ENCODE measurements at regions not wholly inside any gene's neighbourhood (a gene's known extent, or its start where the extent isn't known, plus 50 kb on each side); places are given as distances from the start of the nearest gene placed in this dataset.
"Not testable (repeated sequence)": the region's sequence is repeated elsewhere in the genome, so short reads cannot be mapped to it uniquely, and the experiment has no call there.

DNA sequence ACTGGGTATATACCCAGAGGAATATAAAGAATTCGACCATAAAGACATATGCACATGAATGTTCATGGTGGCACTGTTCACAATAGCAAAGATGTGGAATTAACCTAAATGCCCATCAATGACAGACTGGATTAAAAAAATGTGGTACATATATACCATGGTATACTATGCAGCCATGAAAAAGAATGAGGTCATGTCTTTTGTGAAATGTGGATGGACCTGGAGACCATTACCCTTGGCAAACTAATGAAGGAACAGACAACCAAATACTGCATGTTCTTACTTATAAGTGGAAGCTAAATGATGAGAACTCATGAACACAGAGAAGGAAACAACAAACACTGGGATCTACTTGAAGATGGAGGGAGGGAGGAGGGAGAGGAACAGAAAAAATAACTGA is 186.7 kb upstream of the SSTR4 start:
- no peak for DNase-seq (ENCODE audit: low read depth)

DNA sequence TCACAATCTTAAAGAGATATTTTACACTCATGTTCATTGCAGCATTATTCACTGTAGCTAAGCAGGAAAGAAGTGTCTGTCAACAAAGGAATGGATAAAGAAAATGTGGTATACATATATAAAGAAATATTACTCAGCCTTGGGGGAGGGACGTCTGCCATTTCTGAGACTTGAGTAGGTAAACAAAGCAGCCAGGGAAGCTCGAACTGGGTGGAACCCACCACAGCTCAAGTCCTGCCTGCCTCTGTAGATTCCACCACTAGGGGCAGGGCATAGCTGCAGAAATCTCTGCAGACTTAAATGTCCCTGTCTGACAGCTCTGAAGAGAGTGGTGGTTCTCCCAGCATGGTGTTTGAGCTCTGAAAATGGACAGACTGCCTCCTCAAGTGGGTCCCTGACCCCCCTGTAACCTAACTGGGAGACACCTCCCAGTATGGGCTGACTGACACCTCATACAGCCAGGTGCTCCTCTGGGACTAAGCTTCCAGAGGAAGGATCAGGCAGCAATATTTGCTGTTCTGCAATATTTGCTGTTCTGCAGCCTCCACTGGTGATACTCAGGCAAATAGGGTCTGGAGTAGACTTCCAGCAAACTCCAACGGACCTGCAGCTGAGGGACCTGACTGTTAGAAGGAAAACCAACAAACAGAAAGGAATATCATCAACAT is 183.3 kb upstream of the SSTR4 start:
- not testable (repeated sequence) for DNase-seq (ENCODE audit: low read depth)

DNA sequence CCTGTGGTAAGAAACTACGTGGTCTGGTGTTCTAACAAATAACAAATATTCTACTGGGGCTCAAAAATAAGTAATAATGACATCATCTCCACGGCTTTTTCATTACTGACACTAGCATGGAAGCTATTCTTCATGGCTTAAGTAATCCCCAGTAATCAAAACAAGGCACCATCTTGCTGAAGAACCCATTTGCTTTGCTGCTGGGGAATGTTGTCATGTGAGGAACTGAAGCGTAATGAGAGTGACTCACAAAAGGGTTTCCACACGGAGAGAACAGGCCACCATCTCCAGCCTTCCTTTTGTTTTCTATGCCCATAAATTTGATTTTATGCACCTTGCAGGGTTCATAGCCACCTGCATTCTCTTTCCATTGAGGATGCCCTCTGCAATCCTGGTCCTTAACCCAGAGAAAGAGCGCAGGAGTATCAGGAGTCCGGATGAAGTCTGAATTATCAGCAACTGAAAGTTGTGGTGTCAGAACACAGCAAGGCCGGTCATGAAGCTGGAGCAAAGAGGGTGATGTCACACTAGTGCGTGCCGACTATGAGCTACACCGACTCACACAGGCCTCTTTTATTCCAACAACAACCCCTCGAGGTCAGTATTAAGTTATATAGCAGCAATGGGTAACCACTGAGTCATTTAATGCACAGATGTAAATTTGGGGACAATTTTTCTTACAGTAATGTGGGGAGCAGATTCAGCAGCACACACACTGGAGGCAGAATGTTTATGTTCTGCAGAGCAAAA is 173.7 kb upstream of the SSTR4 start:
- no peak for DNase-seq (ENCODE audit: low read depth)

DNA sequence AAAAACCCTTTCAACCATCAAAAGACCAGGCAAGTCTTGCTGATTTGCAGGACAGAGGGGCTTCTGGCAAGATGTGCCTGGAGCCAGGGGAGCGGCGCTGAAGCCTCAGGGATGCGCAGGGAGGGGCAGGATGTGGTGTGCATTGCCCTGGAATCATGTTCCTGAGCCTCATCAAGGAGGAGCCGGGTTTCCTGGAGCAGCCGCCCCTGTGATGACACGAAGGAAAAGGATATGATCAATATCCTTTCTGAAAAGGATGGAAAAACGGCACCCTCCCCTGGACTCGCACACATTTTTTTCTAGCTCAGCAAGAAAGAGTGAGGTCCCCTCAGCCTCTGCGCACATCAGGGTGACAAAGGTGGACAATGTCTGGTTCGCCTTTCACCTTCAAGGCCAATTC is 173.1 kb upstream of the SSTR4 start:
- no peak for DNase-seq (ENCODE audit: low read depth)

DNA sequence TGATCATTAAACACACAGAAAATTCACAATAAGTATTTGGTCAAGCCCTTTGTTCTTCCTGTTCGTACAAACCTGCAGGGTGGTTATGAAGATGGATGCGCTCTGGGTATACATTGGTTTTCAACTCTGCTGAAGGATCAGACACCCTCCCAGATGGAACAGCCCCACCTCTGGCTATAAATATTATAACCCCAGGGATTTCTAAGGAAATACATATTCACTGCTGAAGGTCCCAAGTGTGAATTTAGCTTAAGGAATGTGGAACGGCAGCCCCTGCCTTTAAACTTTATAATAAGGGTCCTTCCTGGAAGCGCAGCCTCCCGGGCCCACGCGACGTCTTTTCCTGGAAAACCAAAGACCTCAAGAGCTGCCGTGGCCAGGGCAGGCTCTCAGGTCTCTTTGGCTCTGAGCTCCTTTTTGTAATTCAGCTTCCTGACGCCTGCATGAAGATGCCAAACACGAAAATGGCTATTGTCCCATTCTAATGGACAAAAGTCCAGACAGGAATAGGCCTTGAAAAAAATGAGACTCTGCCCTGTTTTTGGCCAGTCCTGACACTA is 172.4 kb upstream of the SSTR4 start:
- no peak for DNase-seq (ENCODE audit: low read depth)

DNA sequence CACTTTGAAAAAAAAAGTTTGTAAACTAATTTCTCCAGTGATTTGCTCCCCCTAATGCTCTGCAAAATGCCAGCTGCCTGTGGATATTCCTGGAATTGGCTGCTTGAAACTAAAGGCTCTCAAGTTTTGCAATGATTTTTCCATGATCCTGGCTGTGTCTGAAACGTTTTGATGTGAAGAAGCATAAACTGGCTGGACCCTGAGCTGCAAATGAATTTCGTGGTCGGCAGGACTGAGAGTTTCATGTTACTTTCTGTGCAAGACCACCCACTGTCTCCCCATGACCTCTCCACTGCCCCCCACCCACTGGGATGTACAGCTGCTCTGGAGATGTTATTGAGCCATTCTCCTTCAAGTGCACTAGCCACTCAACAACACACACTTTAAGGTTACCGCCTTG is 171.3 kb upstream of the SSTR4 start:
- DNase-seq (ENCODE audit: low read depth): no peak

DNA sequence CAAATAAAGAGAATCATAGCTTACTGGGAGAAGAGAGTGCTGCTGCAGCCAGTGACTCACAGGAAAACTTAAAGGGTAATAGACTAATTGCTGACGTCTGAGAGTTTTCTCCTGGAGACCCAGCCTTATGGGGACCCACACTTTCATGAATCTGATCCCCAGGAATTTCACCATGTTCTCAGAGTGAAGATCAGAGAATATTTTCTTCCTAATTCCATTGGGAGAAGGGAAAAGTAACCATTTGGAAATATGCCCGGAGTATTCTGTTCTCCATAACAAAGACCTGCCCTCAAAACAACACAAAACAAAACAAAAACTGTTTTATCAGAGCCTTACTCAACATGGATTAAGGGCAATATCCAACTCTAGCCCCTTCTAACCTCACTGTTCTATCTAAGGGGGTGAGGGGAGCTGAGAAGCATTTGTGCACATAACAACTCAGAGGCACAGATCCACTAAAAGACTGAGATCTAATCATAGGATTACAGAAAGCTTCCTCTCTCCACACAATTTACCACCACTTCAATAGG is 168.2 kb upstream of the SSTR4 start:
- DNase-seq (ENCODE audit: low read depth): no peak

DNA sequence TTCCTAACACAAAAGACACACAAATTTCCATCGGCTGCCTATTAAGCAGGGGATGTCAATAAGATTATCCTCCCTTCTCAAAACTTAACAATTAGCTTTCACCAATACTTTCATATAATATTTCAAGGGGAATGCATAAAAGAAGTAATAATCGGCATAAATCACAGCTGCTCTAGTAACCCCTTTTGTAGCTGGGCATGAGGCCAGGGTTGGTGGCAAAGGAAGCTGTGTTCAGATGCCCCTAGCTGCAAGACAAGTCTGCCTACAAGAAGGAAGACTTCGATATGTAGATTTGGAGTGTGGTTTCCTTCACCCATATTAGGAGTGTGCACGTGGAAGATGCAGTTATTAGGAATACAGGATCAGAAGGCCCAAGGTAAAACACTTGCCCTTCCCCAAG is 156.9 kb upstream of the SSTR4 start:
- no peak for DNase-seq (ENCODE audit: low read depth)

DNA sequence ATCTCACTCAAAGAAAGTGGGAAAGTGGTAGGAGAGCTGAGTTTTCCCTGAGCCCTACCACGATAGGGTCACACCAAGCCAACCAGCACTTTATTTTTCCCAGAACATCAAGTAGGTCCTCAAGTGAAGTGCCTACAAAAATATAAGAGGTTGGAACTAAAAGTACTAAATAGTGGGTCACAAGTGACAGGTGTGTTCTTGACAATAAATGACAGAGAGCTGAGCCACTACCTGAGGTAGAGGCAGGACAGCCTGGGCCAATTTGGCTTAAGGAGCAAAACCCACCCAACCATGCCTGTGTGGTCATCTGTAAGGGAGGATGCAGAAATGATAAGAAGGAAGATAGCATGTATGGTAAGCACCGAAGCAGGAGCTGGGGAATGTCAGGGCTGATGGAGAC is 154.8 kb upstream of the SSTR4 start:
- no peak for DNase-seq (ENCODE audit: low read depth)

DNA sequence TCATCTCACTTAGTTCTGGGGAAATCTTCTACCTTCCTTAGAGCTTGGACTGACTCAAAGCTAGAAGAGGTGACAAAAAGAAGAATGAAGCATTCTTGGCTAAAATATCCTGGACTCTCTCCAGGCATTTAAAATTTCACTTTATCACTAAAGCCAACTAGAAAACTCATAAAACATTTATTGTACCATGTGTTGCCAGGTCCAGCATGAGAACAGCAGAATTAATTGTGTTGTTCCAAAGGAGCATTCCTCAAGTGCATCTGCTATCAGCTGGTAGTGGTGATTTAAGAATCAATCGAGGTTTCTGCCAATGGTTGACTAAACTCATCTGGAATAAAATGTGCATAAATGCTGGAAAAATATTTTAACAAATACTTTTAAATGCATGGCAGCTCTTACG is 147.3 kb upstream of the SSTR4 start:
- no peak for DNase-seq (ENCODE audit: low read depth)

DNA sequence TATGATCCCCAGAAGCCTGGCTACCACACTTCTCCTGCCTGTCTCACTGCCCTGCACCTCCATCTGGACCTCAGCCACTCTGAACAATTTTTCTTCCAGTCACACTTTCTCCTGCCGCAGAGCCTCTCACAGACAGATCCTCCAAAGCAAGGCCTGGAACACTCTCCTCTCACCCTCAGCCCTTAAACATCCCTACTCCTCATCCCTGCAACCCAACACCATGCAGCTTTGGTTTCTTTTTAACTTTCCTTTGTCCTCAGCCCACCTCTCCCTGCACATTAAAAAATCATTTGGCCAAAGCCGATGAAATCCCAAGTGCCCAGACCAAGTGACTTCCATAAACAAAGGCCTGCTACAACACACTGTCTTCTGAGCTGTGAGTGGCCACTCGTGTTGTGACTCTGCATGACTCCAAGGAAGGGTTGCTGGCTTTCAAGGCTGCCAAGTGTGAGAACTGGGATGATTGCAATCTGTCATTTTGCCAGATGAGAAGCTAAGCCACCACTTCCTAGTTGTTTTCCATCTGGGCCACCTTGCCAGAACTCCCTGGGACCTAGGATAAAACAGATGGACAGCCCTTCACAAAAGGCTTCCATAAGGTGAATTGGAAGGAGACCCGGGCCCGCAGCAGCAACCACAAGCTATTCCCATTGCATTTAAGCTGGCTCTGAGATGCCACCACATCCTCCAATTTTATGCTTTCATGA is 144.4 kb upstream of the SSTR4 start:
- no peak for DNase-seq (ENCODE audit: low read depth)

DNA sequence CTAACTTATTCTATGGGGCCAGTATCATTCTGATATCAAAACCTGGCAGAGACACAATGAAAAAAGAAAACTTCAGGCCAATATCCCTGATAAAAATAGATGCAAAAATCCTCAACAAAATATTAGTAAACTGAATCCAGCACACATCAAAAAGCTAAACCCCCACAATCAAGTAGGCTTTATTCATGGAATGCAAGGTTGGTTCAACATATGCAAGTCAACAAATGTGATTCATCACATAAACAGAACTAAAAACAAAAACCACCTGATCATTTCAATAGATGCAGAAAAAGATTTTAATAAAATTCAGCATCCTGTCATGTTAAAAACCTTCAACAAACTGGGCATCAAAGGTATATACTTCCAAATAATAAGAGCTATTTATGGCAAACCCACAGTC is 133.9 kb upstream of the SSTR4 start:
- no peak for DNase-seq (ENCODE audit: low read depth)

DNA sequence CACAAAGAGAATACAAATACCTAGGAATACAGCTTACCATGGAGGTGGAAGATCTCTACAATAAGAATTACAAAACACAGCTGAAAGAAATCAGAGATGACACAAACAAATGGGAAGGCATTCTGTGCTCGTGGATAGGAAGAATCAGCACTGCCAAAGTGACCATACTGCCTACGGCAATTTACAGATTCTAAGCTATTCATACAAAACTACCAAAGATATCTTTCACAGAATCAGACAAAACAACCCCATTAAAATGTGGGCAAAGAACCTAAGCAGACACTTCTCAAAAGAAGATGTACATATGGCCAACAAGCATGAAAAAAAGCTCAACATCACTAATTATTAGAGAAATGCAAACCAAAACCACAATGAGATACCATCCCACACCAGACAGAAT is 133.2 kb upstream of the SSTR4 start:
- DNase-seq (ENCODE audit: low read depth): no peak

DNA sequence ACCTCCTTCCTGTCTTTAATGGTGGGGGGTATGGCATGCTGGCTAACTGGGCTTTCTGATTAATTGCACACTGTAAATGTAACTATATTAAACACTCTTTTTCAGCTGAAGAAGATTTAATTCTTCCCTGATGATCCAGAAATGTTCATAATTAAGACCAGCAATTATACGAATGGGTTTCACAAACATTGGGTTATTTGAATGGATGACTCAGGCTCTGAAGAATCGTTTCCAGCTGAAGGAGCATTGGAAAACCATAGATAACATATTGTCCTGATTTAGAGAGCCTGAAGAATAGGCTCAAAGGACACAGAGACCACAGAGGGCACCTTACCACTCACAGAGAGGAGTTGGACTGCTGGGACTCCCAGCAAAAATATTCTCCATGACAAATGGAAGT is 130.7 kb upstream of the SSTR4 start:
- no peak for DNase-seq (ENCODE audit: low read depth)

DNA sequence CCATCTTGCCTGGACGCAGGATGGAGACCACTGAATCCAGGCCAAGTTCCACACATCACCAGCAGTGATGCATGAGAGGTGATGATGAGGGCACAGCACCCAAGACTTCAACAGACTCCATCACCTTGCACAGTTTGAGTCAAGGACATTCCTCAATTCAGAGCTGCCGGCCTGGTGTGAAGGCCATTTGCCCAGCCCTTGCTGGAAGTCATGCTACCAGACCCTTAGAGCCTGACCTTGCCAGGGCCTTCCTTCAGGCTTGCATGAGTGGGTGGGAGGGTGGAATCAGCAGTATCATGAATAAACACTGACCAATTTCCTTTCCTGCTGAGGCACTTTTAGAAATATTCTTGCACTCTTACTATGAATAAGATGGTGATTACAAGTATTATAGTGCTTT is 130.2 kb upstream of the SSTR4 start:
- no peak for DNase-seq (ENCODE audit: low read depth)

DNA sequence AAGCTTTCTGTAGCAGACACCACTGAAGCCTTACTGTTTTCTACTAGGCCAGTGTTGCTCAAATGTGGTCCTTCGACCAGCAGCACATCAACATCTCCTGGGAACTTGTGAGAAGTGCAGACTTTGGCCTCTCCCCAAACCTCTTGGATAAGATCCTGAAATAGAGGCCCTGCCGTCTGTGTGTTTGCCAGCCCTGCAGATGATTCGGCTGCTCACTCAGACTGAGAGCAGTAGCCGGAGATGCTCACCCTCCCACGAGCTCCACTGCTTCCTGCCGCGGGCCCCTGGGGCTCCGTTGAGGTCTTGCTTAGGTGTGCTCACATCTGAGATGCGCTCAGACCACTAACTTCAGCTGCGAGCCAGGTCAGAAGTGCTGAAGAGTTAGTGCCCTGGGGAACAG is 129.5 kb upstream of the SSTR4 start:
- peak; percentile 10 for DNase-seq (ENCODE audit: low read depth)

DNA sequence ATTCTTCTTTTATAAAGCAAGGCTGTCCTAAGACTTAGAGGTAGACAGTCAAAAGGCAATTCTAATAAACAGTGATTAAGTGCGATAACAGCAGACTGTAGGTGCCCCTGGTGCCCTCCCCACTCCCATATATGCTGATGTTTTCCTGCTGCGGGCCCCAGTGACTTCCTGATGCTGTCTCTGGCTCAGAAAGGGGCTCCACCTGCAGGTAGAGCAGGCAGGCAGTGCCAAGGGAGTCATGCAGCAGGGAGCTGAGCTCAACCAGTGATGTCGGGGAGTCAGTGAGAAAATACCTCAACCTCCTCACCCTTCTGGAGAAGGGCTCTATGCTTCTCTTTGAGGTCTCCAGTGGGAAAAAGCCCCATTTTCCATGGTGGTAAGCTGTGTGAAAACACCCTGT is 126.7 kb upstream of the SSTR4 start:
- DNase-seq (ENCODE audit: low read depth): no peak

DNA sequence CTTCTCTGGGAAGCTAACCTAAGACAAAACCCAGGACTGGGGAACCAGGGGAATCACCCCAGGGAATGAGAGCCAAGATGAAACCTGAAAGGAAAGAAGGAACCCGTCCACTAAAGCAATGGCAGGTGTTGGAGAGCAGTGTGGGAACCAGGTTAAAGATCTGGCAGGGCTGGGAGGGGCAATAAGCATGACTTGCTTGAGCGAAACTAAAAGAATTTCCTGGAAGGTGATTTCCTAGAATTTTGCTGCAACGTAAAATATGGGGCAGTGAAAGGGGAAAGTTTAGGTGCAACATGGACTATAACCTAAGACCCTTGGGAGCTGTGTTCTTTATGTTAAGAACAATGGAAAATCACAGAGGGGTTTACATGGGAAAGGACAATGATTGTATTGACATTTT is 126.2 kb upstream of the SSTR4 start:
- DNase-seq (ENCODE audit: low read depth): no peak

DNA sequence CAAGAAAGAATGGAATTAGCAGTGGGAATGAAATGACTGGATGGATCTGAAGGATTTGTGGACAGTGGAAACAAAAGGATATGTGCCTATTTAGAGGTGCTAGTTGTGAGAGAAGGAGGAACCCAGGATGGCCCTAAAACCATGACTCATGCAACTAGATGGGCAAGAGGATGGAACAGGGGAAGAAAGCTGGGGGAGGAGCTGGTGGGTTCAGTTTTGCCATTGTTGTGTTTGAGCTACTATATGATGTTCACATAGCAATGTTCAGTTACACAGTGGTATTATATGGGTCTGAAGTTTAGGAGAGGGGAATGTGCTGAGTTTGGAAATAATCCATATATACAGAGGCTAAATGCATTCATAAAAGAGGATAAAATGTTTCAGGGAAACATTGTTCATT is 125.7 kb upstream of the SSTR4 start:
- DNase-seq (ENCODE audit: low read depth): no peak

DNA sequence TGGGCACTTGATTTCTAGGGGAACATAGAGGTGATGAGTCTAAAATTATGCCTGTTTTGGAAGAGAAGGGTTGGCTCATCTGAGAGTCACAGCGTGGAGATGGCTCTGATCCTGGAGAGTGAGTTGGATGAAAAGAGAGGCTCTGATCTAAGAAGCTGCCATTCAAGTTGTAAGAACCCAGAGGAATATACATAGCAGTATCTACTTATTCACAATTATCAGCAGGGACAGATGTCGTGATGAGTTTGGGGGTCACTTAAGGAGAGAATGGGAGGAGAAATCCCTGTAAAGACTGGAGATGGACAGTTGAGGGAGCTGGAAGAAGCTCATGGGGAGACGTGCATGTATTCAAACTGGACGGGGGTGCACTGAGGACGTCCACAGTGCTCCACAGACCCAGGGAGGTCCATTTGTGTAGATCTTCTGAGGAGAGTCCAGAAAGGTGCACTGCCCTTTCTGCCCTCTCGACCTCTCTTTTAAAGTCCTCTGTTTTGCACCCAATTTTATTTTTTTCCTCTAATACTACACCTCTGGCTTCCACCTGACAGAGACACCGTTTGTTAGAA is 124.7 kb upstream of the SSTR4 start:
- no peak for DNase-seq (ENCODE audit: low read depth)

DNA sequence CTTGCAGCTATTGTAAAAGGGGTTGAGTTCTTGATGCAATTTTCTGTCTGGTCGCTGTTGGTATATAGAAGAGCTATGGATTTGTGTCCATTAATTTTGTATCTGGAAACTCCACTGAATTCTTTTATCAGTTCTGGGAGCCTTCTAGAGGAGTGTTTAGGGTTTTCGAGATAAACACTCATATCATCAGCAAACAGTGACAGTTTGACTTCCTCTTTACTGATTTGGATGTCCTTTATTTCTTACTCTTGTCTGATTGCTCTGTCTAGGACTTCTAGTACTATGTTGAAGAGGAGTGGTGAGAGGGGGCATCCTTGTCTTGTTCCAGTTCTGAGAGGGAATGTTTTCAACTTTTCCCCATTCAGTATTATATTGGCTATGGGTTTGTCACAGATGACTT is 120.8 kb upstream of the SSTR4 start:
- DNase-seq (ENCODE audit: low read depth): no peak

DNA sequence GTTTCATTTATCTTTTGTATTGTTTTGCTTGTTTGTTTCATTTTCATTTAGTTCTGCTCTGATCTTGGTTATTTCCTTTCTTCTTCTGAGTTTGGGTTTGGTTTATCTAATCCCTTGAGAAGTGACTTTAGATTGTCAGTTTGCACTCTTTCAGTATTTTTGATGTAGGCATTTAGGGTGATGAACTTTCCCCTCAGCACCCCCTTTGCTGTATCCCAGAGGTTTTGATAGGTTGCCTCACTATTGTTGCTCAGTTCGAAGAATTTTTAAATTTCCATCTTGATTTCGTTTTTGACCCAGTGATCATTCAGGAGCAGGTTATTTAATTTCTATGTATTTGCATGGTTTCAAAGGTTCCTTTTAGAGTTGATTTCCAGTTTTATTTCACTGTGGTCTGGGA is 119.6 kb upstream of the SSTR4 start:
- DNase-seq (ENCODE audit: low read depth): no peak

All from GM04504 (cell line).